H9 (cell line): ENCODE measurements at regions not wholly inside any gene's neighbourhood (a gene's known extent, or its start where the extent isn't known, plus 50 kb on each side); places are given as distances from the start of the nearest gene placed in this dataset.

Experiments used
- DNase-seq: peaks from one replicate; pipeline ENCODE4 v3.0.0-alpha.2; 2017
- H2AFZ ChIP-seq: one replicate; pipeline ENCODE4 v1.6.1; 2013; ENCODE audit warnings: mild to moderate bottlenecking, low read length, control low read depth, moderate library complexity
- H2AK5ac ChIP-seq: 2 replicates; pipeline ENCODE4 v1.6.1; 2013; ENCODE audit warnings: low read length, control low read depth, mixed read lengths; ENCODE audit not compliant: insufficient read length
- H2BK120ac ChIP-seq: one replicate; pipeline ENCODE4 v1.6.1; 2013; ENCODE audit warnings: low read depth, mild to moderate bottlenecking, low read length, control low read depth, inconsistent platforms; ENCODE audit not compliant: poor library complexity, severe bottlenecking
- H2BK12ac ChIP-seq: 2 replicates; pipeline ENCODE4 v1.6.1; 2013; ENCODE audit warnings: low read length, control low read depth, mixed read lengths, low read depth; ENCODE audit not compliant: insufficient read length
- H2BK15ac ChIP-seq: 2 replicates; pipeline ENCODE4 v1.6.1; 2013; ENCODE audit warnings: low read depth, low read length, control low read depth
- H2BK20ac ChIP-seq: one replicate; pipeline ENCODE4 v1.6.1; 2013; ENCODE audit warnings: low read depth, mild to moderate bottlenecking, low read length, control low read depth, inconsistent platforms; ENCODE audit not compliant: poor library complexity, severe bottlenecking
- H2BK5ac ChIP-seq: 2 replicates; pipeline ENCODE4 v1.6.1; 2013; ENCODE audit warnings: low read length, control low read depth, mixed read lengths; ENCODE audit not compliant: insufficient read length
- H3K14ac ChIP-seq: 2 replicates; pipeline ENCODE4 v1.6.1; 2013; ENCODE audit warnings: low read length, control low read depth; ENCODE audit not compliant: insufficient read depth
- H3K18ac ChIP-seq: 2 replicates; pipeline ENCODE4 v1.6.1; 2013; ENCODE audit warnings: low read depth, mild to moderate bottlenecking, mixed read lengths, low read length, control low read depth; ENCODE audit not compliant: insufficient read length
- H3K23ac ChIP-seq: 2 replicates; pipeline ENCODE4 v1.6.1; 2013; ENCODE audit warnings: low read length, control low read depth, mixed read lengths, low read depth; ENCODE audit not compliant: insufficient read length
- H3K23me2 ChIP-seq: 2 replicates; pipeline ENCODE4 v1.6.1; 2013; ENCODE audit warnings: low read depth, mild to moderate bottlenecking, mixed read lengths, low read length, control low read depth; ENCODE audit not compliant: insufficient read length, poor library complexity, severe bottlenecking
- H3K27ac ChIP-seq: 2 replicates; pipeline ENCODE4 v1.5.1; 2013; ENCODE audit warnings: low read length, control low read depth, mixed read lengths, low read depth; ENCODE audit not compliant: insufficient read length
- H3K27me3 ChIP-seq: 2 replicates; pipeline ENCODE4 v1.6.1; 2013; ENCODE audit warnings: low read length, control low read depth, inconsistent platforms; ENCODE audit not compliant: insufficient read depth
- H3K4ac ChIP-seq: 2 replicates; pipeline ENCODE4 v1.6.1; 2013; ENCODE audit warnings: low read depth, mild to moderate bottlenecking, control low read depth, inconsistent platforms, low read length, moderate library complexity
- H3K4me1 ChIP-seq: 2 replicates; pipeline ENCODE4 v1.6.1; 2013; ENCODE audit warnings: low read length, control low read depth, inconsistent platforms; ENCODE audit not compliant: insufficient read depth
- H3K4me2 ChIP-seq: 2 replicates; pipeline ENCODE4 v1.6.1; 2013; ENCODE audit warnings: low read length, control low read depth, mixed read lengths; ENCODE audit not compliant: insufficient read length, insufficient read depth
- H3K56ac ChIP-seq: 2 replicates; pipeline ENCODE4 v1.6.1; 2013; ENCODE audit warnings: low read depth, mild to moderate bottlenecking, mixed read lengths, low read length, control low read depth; ENCODE audit not compliant: insufficient read length
- H3K79me1 ChIP-seq: 2 replicates; pipeline ENCODE4 v1.6.1; 2013; ENCODE audit warnings: low read depth, mild to moderate bottlenecking, moderate library complexity, low read length, control low read depth, inconsistent platforms; ENCODE audit not compliant: insufficient read depth, poor library complexity, severe bottlenecking
- H3K79me2 ChIP-seq: 2 replicates; pipeline ENCODE4 v1.6.1; 2013; ENCODE audit warnings: low read length, control low read depth, inconsistent platforms; ENCODE audit not compliant: insufficient read depth
- H3K9ac ChIP-seq: 2 replicates; pipeline ENCODE4 v1.6.1; 2013; ENCODE audit warnings: low read length, control low read depth, mixed read lengths; ENCODE audit not compliant: insufficient read length; ENCODE audit errors: extremely low read depth
- H3K9me3 ChIP-seq: one replicate; pipeline ENCODE4 v1.6.1; 2013; ENCODE audit warnings: low read depth, low read length, inconsistent platforms; ENCODE audit not compliant: control insufficient read depth
- H3T11ph ChIP-seq: one replicate; pipeline ENCODE4 v1.6.1; 2013; ENCODE audit warnings: mild to moderate bottlenecking, low read length, control low read depth, inconsistent platforms
- H4K20me1 ChIP-seq: one replicate; pipeline ENCODE4 v1.6.1; 2013; ENCODE audit not compliant: control insufficient read depth, insufficient read length, insufficient read depth
- H4K5ac ChIP-seq: 2 replicates; pipeline ENCODE4 v1.6.1; 2013; ENCODE audit warnings: low read depth, mild to moderate bottlenecking, mixed read lengths, low read length, control low read depth; ENCODE audit not compliant: insufficient read length
- H4K8ac ChIP-seq: replicated peaks from 2 replicates; pipeline ENCODE4 v1.6.1; 2013; ENCODE audit warnings: low read length, control low read depth, mixed read lengths, low read depth; ENCODE audit not compliant: insufficient read length
- H4K91ac ChIP-seq: 2 replicates; pipeline ENCODE4 v1.6.1; 2013; ENCODE audit warnings: low read depth, mild to moderate bottlenecking, moderate library complexity, mixed read lengths, low read length, control low read depth; ENCODE audit not compliant: insufficient read length
- H3K27ac Mint-ChIP-seq, 3 experiments: 2 replicates in 2 of 3; 3 replicates in 1 of 3; pipeline ENCODE4 v1.8.0; 2020 to 2021; ENCODE audit warnings: mixed read lengths in 3 of 3, mild to moderate bottlenecking in 1 of 3, moderate library complexity in 1 of 3
- H3K27me3 Mint-ChIP-seq: 2 replicates; pipeline ENCODE4 v1.8.0; 2021; ENCODE audit warnings: low read depth, mild to moderate bottlenecking, moderate library complexity, mixed read lengths
- H3K36me3 Mint-ChIP-seq, 3 experiments: 2 replicates in 2 of 3; 3 replicates in 1 of 3; pipeline ENCODE4 v1.8.0; 2020 to 2021; ENCODE audit warnings: low read depth in 3 of 3, mixed read lengths in 3 of 3; ENCODE audit not compliant: insufficient read depth in 1 of 3
- H3K4me1 Mint-ChIP-seq, 2 experiments: 2 replicates each; pipeline ENCODE4 v1.8.0; 2020; ENCODE audit warnings: mixed read lengths in 2 of 2
- H3K4me3 Mint-ChIP-seq, 2 experiments: 2 replicates in 1 of 2; 3 replicates in 1 of 2; pipeline ENCODE4 v1.8.0; 2020 to 2021; ENCODE audit warnings: mild to moderate bottlenecking in 2 of 2, mixed read lengths in 2 of 2, moderate library complexity in 1 of 2
- H3K9me3 Mint-ChIP-seq, 2 experiments: 2 replicates in 1 of 2; 3 replicates in 1 of 2; pipeline ENCODE4 v1.8.0; 2020; ENCODE audit warnings: mild to moderate bottlenecking in 2 of 2, mixed read lengths in 2 of 2, moderate library complexity in 1 of 2
- CTCF ChIP-seq: fragments of 200-600 bp; sonication (generic); conservative IDR thresholded peaks from 3 replicates; pipeline ENCODE4 v1.8.0; 2021; ENCODE audit warnings: antibody characterized with exemption, mild to moderate bottlenecking
- WGBS: extraction: QIAGEN DNeasy Blood & Tissue Kit; methylation state at CpG from one replicate; pipeline ENCODE4 v1.1.7; 2013; ENCODE audit warnings: missing lambda C conversion rate, low lambda C conversion rate, mixed read lengths; ENCODE audit not compliant: insufficient read length; ENCODE audit errors: extremely low coverage; 5-methylcytosine and 5-hydroxymethylcytosine counted together

- Histone ChIP-seq H2BK120ac (no peak overlapping the region), H3K14ac (no peak overlapping the region), H4K91ac (no peak overlapping the region), H3K79me2 (no peaks in the 10 kb centered on the region), H3K4me2 (no peak overlapping the region), H4K20me1 (no peaks in the 10 kb centered on the region), H3K27ac (no peak overlapping the region), H2BK12ac (no peak overlapping the region), H2AK5ac (no peak overlapping the region), H3K23ac (no peak overlapping the region), H3K56ac (no peak overlapping the region), H3T11ph (no peak overlapping the region), H3K4ac (no peak overlapping the region), H3K23me2 (no peaks in the 10 kb centered on the region), H3K18ac (no peak overlapping the region), H3K9ac (no peak overlapping the region), H3K79me1 (no peaks in the 10 kb centered on the region), H4K8ac (no peak overlapping the region), H2AFZ (no peak overlapping the region), H2BK15ac (no peak overlapping the region), H4K5ac (no peak overlapping the region), H3K27me3 (no peaks in the 10 kb centered on the region; the same call in 1 of the 2 replicates), H2BK20ac (no peak overlapping the region), H3K4me1 (peaks cover 4% of the 10 kb centered on the region; the same call in 1 of the 2 replicates), H2BK5ac (no peak overlapping the region), H3K9me3 (no peaks in the 10 kb centered on the region)
- no peak overlapping the region for H3K4me3 Mint-ChIP-seq
- no peak for DNase-seq
- H3K27me3 Mint-ChIP-seq = no peaks in the 10 kb centered on the region
- WGBS = no CpG with 5 or more reads among the region's 5 CpGs
- no peak for TF ChIP-seq CTCF
- H3K27ac Mint-ChIP-seq = no peak overlapping the region
- H3K4me1 Mint-ChIP-seq = peaks cover 5 to 15% of the 10 kb centered on the region in 2 experiments
- H3K9me3 Mint-ChIP-seq = peaks cover 4 to 7% of the 10 kb centered on the region in 2 experiments; a peak in 4 of 5 replicates
- H3K36me3 Mint-ChIP-seq = peaks cover 0 to 5% (median 0%) of the 10 kb centered on the region in 3 experiments; a peak in 2 of 7 replicates
Observed at GRCh38 chr16:65305266-65305959, 183.6 kb upstream of the CDH11 start.
